HCT116 (cell line): ENCODE measurements at regions not wholly inside any gene's neighbourhood (a gene's known extent, or its start where the extent isn't known, plus 50 kb on each side); places are given as distances from the start of the nearest gene placed in this dataset.

Experiments used
- ATAC-seq: fragments of 200-7000 bp; cut with Tn5 transposase; 2 replicates; pipeline ENCODE4 v1.9.1; 2020; ENCODE audit warnings: mild to moderate bottlenecking, moderate library complexity
- BruUV-seq: library from RNA; stranded (reverse); fragments of 400-500 nt; replicated peaks from 2 replicates; lab custom pipeline; 2021; lab: Mats Ljungman, UMichigan
- CTCF ChIA-PET: fragments of 300-600 bp; sonication (Branson Sonifier 250); formaldehyde crosslinking; loops from one replicate; lab custom pipeline; 2021; ENCODE audit warnings: antibody characterized with exemption; lab: Charles Lee
- POLR2A ChIA-PET: fragments of 300-600, 350-600 bp; sonication (Branson Sonifier 250); formaldehyde crosslinking; loops from one replicate; lab custom pipeline; 2021; ENCODE audit warnings: antibody characterized with exemption; lab: Charles Lee
- RAD21 ChIA-PET, 2 experiments: fragments of 300-600 bp; sonication (Branson Sonifier 250); formaldehyde crosslinking; loops; one replicate each; lab custom pipeline; 2023; ENCODE audit warnings: low total read pairs in 2 of 2; ENCODE audit not compliant: uncharacterized antibody in 2 of 2, unreplicated experiment in 2 of 2, low non-redundant PET in 1 of 2; lab: Charles Lee
- DNase-seq: peaks from one replicate; pipeline ENCODE4 v3.0.0-alpha.2; 2010; ENCODE audit warnings: low read depth, low spot score
- H2AFZ ChIP-seq: fragments of 200-600 bp; shearing (Covaris generic), sonication (generic); 2 replicates; pipeline ENCODE4 v1.6.1; 2017; ENCODE audit warnings: low read depth, mixed run types, mixed read lengths, antibody characterized with exemption, low read length; ENCODE audit not compliant: poor library complexity, severe bottlenecking
- H3K27ac ChIP-seq: 2 replicates; pipeline ENCODE4 v1.5.1; 2012; ENCODE audit warnings: low read depth, low read length
- H3K27me3 ChIP-seq: fragments of 200-600 bp; sonication (generic); 2 replicates; pipeline ENCODE4 v1.6.1; 2016; ENCODE audit warnings: mixed run types, low read length, mixed read lengths; ENCODE audit not compliant: insufficient read depth
- H3K36me3 ChIP-seq, 2 experiments: fragments of 200-500 bp in 1 of 2; fragments of 200-600 bp in 1 of 2; sonication (Bioruptor generic) in 1 of 2; sonication (generic) in 1 of 2; 2 replicates each; pipeline versions ENCODE4 v1.5.1 to v1.6.1; 2014 to 2016; ENCODE audit warnings: low read length in 2 of 2, inconsistent platforms in 1 of 2, mixed read lengths in 1 of 2, mixed run types in 1 of 2; ENCODE audit not compliant: insufficient read depth in 2 of 2, control insufficient read depth in 1 of 2
- H3K4me1 ChIP-seq, 2 experiments: fragments of 200-600 bp in 1 of 2; sonication (generic) in 1 of 2; 2 replicates each; pipeline versions ENCODE4 v1.5.1 to v1.6.1; 2012 to 2017; ENCODE audit warnings: low read length in 2 of 2, inconsistent platforms in 1 of 2, mild to moderate bottlenecking in 1 of 2, mixed read lengths in 1 of 2, mixed run types in 1 of 2, moderate library complexity in 1 of 2; ENCODE audit not compliant: insufficient read depth in 2 of 2, control insufficient read depth in 1 of 2
- H3K4me2 ChIP-seq: fragments of 200-600 bp; sonication (generic); 2 replicates; pipeline ENCODE4 v1.6.1; 2017; ENCODE audit warnings: mixed run types, low read length, mixed read lengths
- H3K4me3 ChIP-seq, 2 experiments: fragments of 200-600 bp in 1 of 2; sonication (generic) in 1 of 2; replicated peaks in 1 of 2; 2 replicates each; pipeline ENCODE4 v1.5.1; 2011 to 2016; ENCODE audit warnings: low read length in 2 of 2, control low read depth in 1 of 2, low read depth in 1 of 2, mild to moderate bottlenecking in 1 of 2, mixed read lengths in 1 of 2, mixed run types in 1 of 2
- H3K79me2 ChIP-seq: fragments of 200-600 bp; sonication (generic); 2 replicates; pipeline ENCODE4 v1.6.1; 2017; ENCODE audit warnings: mild to moderate bottlenecking, mixed run types, low read length, moderate library complexity, mixed read lengths; ENCODE audit not compliant: insufficient read depth
- H3K9ac ChIP-seq: fragments of 200-600 bp; sonication (generic); 2 replicates; pipeline ENCODE4 v1.6.1; 2016; ENCODE audit warnings: low read length, mixed read lengths
- H3K9me2 ChIP-seq: fragments of 200-600 bp; sonication (generic), shearing (Covaris generic); 2 replicates; pipeline ENCODE4 v1.6.1; 2017; ENCODE audit warnings: mixed run types, mild to moderate bottlenecking, moderate library complexity; ENCODE audit not compliant: insufficient read depth
- H3K9me3 ChIP-seq, 2 experiments: fragments of 200-500 bp in 1 of 2; fragments of 200-600 bp in 1 of 2; sonication (Bioruptor generic) in 1 of 2; sonication (generic) in 1 of 2; 2 replicates each; pipeline ENCODE4 v1.6.1; 2014 to 2017; ENCODE audit warnings: low read length in 2 of 2, mixed read lengths in 2 of 2, inconsistent platforms in 1 of 2, low read depth in 1 of 2, mild to moderate bottlenecking in 1 of 2, mixed run types in 1 of 2, moderate library complexity in 1 of 2; ENCODE audit not compliant: control insufficient read depth in 1 of 2, insufficient read depth in 1 of 2
- H4K20me1 ChIP-seq: fragments of 200-600 bp; sonication (generic), shearing (Covaris generic); 2 replicates; pipeline ENCODE4 v1.6.1; 2017; ENCODE audit warnings: mixed run types, mild to moderate bottlenecking, moderate library complexity; ENCODE audit not compliant: insufficient read depth
- CEBPB ChIP-seq: IDR thresholded peaks from 2 replicates; pipeline ENCODE4 v1.6.1; 2012; ENCODE audit warnings: low read depth
- EGR1 ChIP-seq: IDR thresholded peaks from 2 replicates; pipeline ENCODE4 v1.6.1; 2012; ENCODE audit warnings: low read depth
- ELF1 ChIP-seq: IDR thresholded peaks from 2 replicates; pipeline ENCODE4 v1.6.1; 2012; ENCODE audit warnings: low read depth, borderline replicate concordance
- EZH2phosphoT487 ChIP-seq: fragments of 200-600 bp; IDR thresholded peaks from 2 replicates; pipeline ENCODE4 v1.6.1; 2018; ENCODE audit warnings: antibody characterized with exemption, borderline replicate concordance
- FOSL1 ChIP-seq: IDR thresholded peaks from 2 replicates; pipeline ENCODE4 v1.6.1; 2012; ENCODE audit warnings: low read depth
- JUND ChIP-seq: IDR thresholded peaks from 2 replicates; pipeline ENCODE4 v1.6.1; 2012
- POLR2A ChIP-seq: IDR thresholded peaks from 2 replicates; pipeline ENCODE4 v1.7.0; 2011; ENCODE audit warnings: borderline replicate concordance; ENCODE audit not compliant: insufficient read depth, insufficient read length; ENCODE audit errors: extremely low read depth
- POLR2AphosphoS5 ChIP-seq: IDR thresholded peaks from 2 replicates; pipeline ENCODE4 v1.6.1; 2011; ENCODE audit warnings: mild to moderate bottlenecking, low read depth, low read length, moderate library complexity
- RAD21 ChIP-seq: IDR thresholded peaks from 2 replicates; pipeline ENCODE4 v1.6.1; 2012; ENCODE audit warnings: low read depth, mild to moderate bottlenecking
- SIN3A ChIP-seq: IDR thresholded peaks from 2 replicates; pipeline ENCODE4 v1.6.1; 2012; ENCODE audit warnings: low read depth
- SP1 ChIP-seq: IDR thresholded peaks from 2 replicates; pipeline ENCODE4 v1.6.1; 2012; ENCODE audit warnings: low read depth
- SRF ChIP-seq: IDR thresholded peaks from 2 replicates; pipeline ENCODE4 v1.6.1; 2012; ENCODE audit warnings: low read depth
- TCF7L2 ChIP-seq: IDR thresholded peaks from 2 replicates; pipeline ENCODE4 v1.7.0; 2011; ENCODE audit warnings: borderline replicate concordance, inconsistent platforms; ENCODE audit not compliant: insufficient read depth, insufficient read length; ENCODE audit errors: extremely low read depth
- ZFX ChIP-seq: fragments of 450-650 bp; IDR thresholded peaks from 2 replicates; pipeline ENCODE4 v1.6.1; 2017
- ZNF274 ChIP-seq: fragments of 200-500 bp; sonication (Bioruptor generic); IDR thresholded peaks from 2 replicates; pipeline ENCODE4 v1.6.1; 2014; ENCODE audit warnings: mild to moderate bottlenecking, low read depth, low read length, inconsistent platforms
- intact Hi-C: fragments of 100-400 bp; cut with micrococcal nuclease; formaldehyde crosslinking; loops from 2 replicates; pipeline ENCODE4 v1.10.0; 2022
- TF ChIP-seq, protein P1 (sequence below): IDR thresholded peaks from 2 replicates; pipeline ENCODE4 v1.6.1; 2012
- TF ChIP-seq, protein P2 (sequence below): IDR thresholded peaks from 2 replicates; pipeline ENCODE4 v1.6.1; 2012; ENCODE audit warnings: low read depth
- TF ChIP-seq, protein P3 (sequence below): IDR thresholded peaks from 2 replicates; pipeline ENCODE4 v1.6.1; 2011; ENCODE audit warnings: mild to moderate bottlenecking, low read length, moderate library complexity; ENCODE audit not compliant: insufficient replicate concordance; ENCODE audit errors: extremely low read depth
- TF ChIP-seq, protein P4 (sequence below), 3 experiments: fragments of 200-600 bp in 1 of 3; sonication (generic) in 1 of 3; IDR thresholded peaks in 2 of 3; conservative IDR thresholded peaks in 1 of 3; 2 replicates each; pipeline ENCODE4 v1.5.1; 2012 to 2017; ENCODE audit warnings: low read depth in 2 of 3, low read length in 2 of 3, antibody characterized with exemption in 1 of 3, borderline replicate concordance in 1 of 3, control low read depth in 1 of 3, mild to moderate bottlenecking in 1 of 3, mixed read lengths in 1 of 3, mixed run types in 1 of 3, moderate library complexity in 1 of 3; ENCODE audit not compliant: insufficient read depth in 1 of 3

DNA sequence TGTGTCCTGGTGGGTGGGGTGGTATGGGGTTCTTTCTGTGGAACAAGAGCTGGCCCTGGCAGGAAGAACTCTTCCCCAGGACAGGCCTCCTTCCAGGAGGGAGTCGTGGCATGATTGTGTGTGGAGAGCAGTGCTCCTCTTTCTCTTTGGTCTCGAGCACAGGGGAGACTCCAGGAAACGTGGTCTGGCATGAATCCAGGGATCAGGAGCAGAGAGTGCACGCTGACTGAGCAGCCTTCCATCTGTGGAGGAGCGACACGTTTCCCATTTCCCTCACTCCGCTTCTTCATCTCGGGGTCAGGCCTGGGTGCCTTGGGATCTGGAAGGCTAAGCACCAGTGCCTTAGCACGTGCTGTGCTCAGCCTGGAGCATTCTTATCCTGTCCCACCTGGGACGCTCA is 132.0 kb upstream of the HDAC4 start:
- DNase-seq (no peak), ATAC-seq (no peak)
- no peak overlapping the region for H2AFZ ChIP-seq
- peaks cover 15% of the 10 kb centered on the region; the same call in 1 of the 2 replicates for H3K27me3 ChIP-seq
- no peaks in the 10 kb centered on the region for H3K4me1 ChIP-seq
- H3K9ac ChIP-seq: no peak overlapping the region
- ChIA-PET CTCF (no interaction called here), POLR2A (no interaction called here), RAD21 (no interaction called here)
- no peaks in the 10 kb centered on the region for H3K9me2 ChIP-seq
- H4K20me1 ChIP-seq: no peaks in the 10 kb centered on the region
- intact Hi-C loops: no loop called here
- TF ChIP-seq SP1 (no peak), EGR1 (no peak), JUND (no peak), POLR2AphosphoS5 (no peak), ZFX (no peak), ZNF274 (no peak), FOSL1 (no peak), TCF7L2 (no peak), SIN3A (no peak), EZH2phosphoT487 (no peak), POLR2A (no peak), RAD21 (no peak), CEBPB (no peak), SRF (no peak), ELF1 (no peak)
- TF ChIP-seq, protein P1, sequence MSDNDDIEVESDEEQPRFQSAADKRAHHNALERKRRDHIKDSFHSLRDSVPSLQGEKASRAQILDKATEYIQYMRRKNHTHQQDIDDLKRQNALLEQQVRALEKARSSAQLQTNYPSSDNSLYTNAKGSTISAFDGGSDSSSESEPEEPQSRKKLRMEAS: no peak
- TF ChIP-seq, protein P2, sequence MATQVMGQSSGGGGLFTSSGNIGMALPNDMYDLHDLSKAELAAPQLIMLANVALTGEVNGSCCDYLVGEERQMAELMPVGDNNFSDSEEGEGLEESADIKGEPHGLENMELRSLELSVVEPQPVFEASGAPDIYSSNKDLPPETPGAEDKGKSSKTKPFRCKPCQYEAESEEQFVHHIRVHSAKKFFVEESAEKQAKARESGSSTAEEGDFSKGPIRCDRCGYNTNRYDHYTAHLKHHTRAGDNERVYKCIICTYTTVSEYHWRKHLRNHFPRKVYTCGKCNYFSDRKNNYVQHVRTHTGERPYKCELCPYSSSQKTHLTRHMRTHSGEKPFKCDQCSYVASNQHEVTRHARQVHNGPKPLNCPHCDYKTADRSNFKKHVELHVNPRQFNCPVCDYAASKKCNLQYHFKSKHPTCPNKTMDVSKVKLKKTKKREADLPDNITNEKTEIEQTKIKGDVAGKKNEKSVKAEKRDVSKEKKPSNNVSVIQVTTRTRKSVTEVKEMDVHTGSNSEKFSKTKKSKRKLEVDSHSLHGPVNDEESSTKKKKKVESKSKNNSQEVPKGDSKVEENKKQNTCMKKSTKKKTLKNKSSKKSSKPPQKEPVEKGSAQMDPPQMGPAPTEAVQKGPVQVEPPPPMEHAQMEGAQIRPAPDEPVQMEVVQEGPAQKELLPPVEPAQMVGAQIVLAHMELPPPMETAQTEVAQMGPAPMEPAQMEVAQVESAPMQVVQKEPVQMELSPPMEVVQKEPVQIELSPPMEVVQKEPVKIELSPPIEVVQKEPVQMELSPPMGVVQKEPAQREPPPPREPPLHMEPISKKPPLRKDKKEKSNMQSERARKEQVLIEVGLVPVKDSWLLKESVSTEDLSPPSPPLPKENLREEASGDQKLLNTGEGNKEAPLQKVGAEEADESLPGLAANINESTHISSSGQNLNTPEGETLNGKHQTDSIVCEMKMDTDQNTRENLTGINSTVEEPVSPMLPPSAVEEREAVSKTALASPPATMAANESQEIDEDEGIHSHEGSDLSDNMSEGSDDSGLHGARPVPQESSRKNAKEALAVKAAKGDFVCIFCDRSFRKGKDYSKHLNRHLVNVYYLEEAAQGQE: no peak
- TF ChIP-seq, protein P3, sequence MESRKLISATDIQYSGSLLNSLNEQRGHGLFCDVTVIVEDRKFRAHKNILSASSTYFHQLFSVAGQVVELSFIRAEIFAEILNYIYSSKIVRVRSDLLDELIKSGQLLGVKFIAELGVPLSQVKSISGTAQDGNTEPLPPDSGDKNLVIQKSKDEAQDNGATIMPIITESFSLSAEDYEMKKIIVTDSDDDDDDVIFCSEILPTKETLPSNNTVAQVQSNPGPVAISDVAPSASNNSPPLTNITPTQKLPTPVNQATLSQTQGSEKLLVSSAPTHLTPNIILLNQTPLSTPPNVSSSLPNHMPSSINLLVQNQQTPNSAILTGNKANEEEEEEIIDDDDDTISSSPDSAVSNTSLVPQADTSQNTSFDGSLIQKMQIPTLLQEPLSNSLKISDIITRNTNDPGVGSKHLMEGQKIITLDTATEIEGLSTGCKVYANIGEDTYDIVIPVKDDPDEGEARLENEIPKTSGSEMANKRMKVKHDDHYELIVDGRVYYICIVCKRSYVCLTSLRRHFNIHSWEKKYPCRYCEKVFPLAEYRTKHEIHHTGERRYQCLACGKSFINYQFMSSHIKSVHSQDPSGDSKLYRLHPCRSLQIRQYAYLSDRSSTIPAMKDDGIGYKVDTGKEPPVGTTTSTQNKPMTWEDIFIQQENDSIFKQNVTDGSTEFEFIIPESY: no peak
- TF ChIP-seq, protein P4, sequence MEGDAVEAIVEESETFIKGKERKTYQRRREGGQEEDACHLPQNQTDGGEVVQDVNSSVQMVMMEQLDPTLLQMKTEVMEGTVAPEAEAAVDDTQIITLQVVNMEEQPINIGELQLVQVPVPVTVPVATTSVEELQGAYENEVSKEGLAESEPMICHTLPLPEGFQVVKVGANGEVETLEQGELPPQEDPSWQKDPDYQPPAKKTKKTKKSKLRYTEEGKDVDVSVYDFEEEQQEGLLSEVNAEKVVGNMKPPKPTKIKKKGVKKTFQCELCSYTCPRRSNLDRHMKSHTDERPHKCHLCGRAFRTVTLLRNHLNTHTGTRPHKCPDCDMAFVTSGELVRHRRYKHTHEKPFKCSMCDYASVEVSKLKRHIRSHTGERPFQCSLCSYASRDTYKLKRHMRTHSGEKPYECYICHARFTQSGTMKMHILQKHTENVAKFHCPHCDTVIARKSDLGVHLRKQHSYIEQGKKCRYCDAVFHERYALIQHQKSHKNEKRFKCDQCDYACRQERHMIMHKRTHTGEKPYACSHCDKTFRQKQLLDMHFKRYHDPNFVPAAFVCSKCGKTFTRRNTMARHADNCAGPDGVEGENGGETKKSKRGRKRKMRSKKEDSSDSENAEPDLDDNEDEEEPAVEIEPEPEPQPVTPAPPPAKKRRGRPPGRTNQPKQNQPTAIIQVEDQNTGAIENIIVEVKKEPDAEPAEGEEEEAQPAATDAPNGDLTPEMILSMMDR (IDR thresholded peaks at IDR 0.05 in 2 of 3, conservative IDR thresholded peaks at IDR 0.05 in 1 of 3; ENCODE audit: borderline replicate concordance in 1 of 3, insufficient read depth in 1 of 3, low read depth in 2 of 3, low read length in 2 of 3): no peak
- H3K4me3 ChIP-seq: no peak overlapping the region
- H3K4me2 ChIP-seq: no peak overlapping the region
- H3K36me3 ChIP-seq: no peaks in the 10 kb centered on the region
- no peak overlapping the region for H3K27ac ChIP-seq
- no TSS peak for BruUV-seq
- H3K9me3 ChIP-seq: peaks cover 0 to 3% of the 10 kb centered on the region in 2 experiments; a peak in 1 of 4 replicates
- H3K79me2 ChIP-seq: no peaks in the 10 kb centered on the region
